HepG2 (cell line): ENCODE measurements at regions not wholly inside any gene's neighbourhood (a gene's known extent, or its start where the extent isn't known, plus 50 kb on each side); places are given as distances from the start of the nearest gene placed in this dataset.

Experiments used
- ATAC-seq: fragments of 200-7000 bp; cut with Tn5 transposase; 3 replicates; pipeline ENCODE4 v1.9.1; 2020; ENCODE audit warnings: mild to moderate bottlenecking, moderate library complexity
- BruUV-seq: library from RNA; stranded (reverse); fragments of 400-500 nt; replicated peaks from 2 replicates; lab custom pipeline; 2021; lab: Mats Ljungman, UMichigan
- CTCF ChIA-PET: fragments of 300-600 bp; formaldehyde crosslinking; extraction: SDS; loops from one replicate; lab custom pipeline; 2021; ENCODE audit warnings: low total read pairs, inconsistent platforms, low intra/inter-chr PET ratio; lab: Yijun Ruan, JAX
- POLR2A ChIA-PET: fragments of 350-600 bp; sonication (Branson Sonifier 250); formaldehyde crosslinking; loops from one replicate; lab custom pipeline; 2020; ENCODE audit warnings: antibody characterized with exemption, inconsistent platforms; lab: Yijun Ruan, JAX
- DNase-seq: peaks from one replicate; pipeline ENCODE4 v3.0.0-alpha.2; 2015; ENCODE audit warnings: low spot score
- FAIRE-seq: peaks from 3 replicates; lab custom pipeline; 2011; peaks lifted over from hg19 to GRCh38; lab: Jason Lieb, UNC
- H2AFZ ChIP-seq: one replicate; pipeline ENCODE4 v1.6.1; 2011; ENCODE audit warnings: low read length, inconsistent platforms
- H3K27ac ChIP-seq: fragments of 300-600 bp; 3 replicates; pipeline ENCODE4 v1.8.0; 2011; ENCODE audit warnings: mixed run types, mild to moderate bottlenecking, mixed read lengths, low read length, inconsistent platforms; ENCODE audit not compliant: insufficient read depth; ENCODE audit errors: extremely low read length
- H3K27me3 ChIP-seq, 2 experiments: fragments of 200-600 bp in 1 of 2; 2 replicates in 1 of 2; 3 replicates in 1 of 2; pipeline versions ENCODE4 v1.6.0 to v1.8.0; 2011; ENCODE audit warnings: low read length in 2 of 2, mild to moderate bottlenecking in 2 of 2, moderate library complexity in 2 of 2, inconsistent platforms in 1 of 2; ENCODE audit not compliant: insufficient read depth in 2 of 2, control insufficient read depth in 1 of 2
- H3K36me3 ChIP-seq, 2 experiments: fragments of 200-600 bp in 1 of 2; replicated peaks in 1 of 2; 2 replicates in 1 of 2; 3 replicates in 1 of 2; pipeline versions ENCODE4 v1.5.1 to v1.8.0; 2011; ENCODE audit warnings: low read length in 2 of 2, inconsistent platforms in 1 of 2; ENCODE audit not compliant: insufficient read depth in 2 of 2, control insufficient read depth in 1 of 2
- H3K4me1 ChIP-seq: 2 replicates; pipeline ENCODE4 v1.5.1; 2012; ENCODE audit warnings: low read length, inconsistent platforms; ENCODE audit not compliant: insufficient read depth
- H3K4me2 ChIP-seq: 2 replicates; pipeline ENCODE4 v1.6.0; 2011; ENCODE audit warnings: low read depth, low read length, inconsistent platforms
- H3K4me3 ChIP-seq, 3 experiments: fragments of 200-600 bp in 1 of 3; sonication (generic), shearing (Covaris generic) in 1 of 3; replicated peaks in 1 of 3; 2 replicates each; pipeline ENCODE4 v1.5.1; 2011 to 2016; ENCODE audit warnings: low read length in 3 of 3, inconsistent platforms in 2 of 3, low read depth in 2 of 3, mild to moderate bottlenecking in 2 of 3, control low read depth in 1 of 3, mixed read lengths in 1 of 3; ENCODE audit not compliant: insufficient read depth in 1 of 3
- H3K79me2 ChIP-seq: one replicate; pipeline ENCODE4 v1.6.1; 2011; ENCODE audit warnings: low read length, inconsistent platforms; ENCODE audit not compliant: insufficient read depth
- H3K9ac ChIP-seq: 2 replicates; pipeline ENCODE4 v1.6.0; 2011; ENCODE audit warnings: mild to moderate bottlenecking, low read depth, low read length, inconsistent platforms; ENCODE audit not compliant: insufficient read depth
- H3K9me3 ChIP-seq: 2 replicates; pipeline ENCODE4 v1.5.1; 2012; ENCODE audit warnings: mild to moderate bottlenecking, low read length
- H4K20me1 ChIP-seq: 2 replicates; pipeline ENCODE4 v1.6.0; 2011; ENCODE audit warnings: inconsistent platforms, mild to moderate bottlenecking, low read length, moderate library complexity; ENCODE audit not compliant: insufficient read depth
- ARID5B ChIP-seq: IDR thresholded peaks from 2 replicates; pipeline ENCODE4 v1.4.0; 2020; ENCODE audit warnings: mild to moderate bottlenecking, missing genetic modification reagents
- ATF7 ChIP-seq, 2 experiments: fragments of 450-650 bp in 1 of 2; sonication (generic) in 1 of 2; formaldehyde crosslinking in 1 of 2; IDR thresholded peaks; 2 replicates each; pipeline versions ENCODE4 v1.4.0 to v1.6.1; 2016 to 2020; ENCODE audit warnings: antibody characterized with exemption in 1 of 2, mild to moderate bottlenecking in 1 of 2, missing genetic modification reagents in 1 of 2
- ERF ChIP-seq: IDR thresholded peaks from 2 replicates; pipeline ENCODE4 v1.6.1; 2018; ENCODE audit warnings: missing biosample characterization, missing genetic modification reagents
- HOXA7 ChIP-seq: sonication (generic); formaldehyde crosslinking; IDR thresholded peaks from 2 replicates; pipeline ENCODE4 v1.8.1; 2022; ENCODE audit warnings: mild to moderate bottlenecking, missing genetic modification reagents, moderate library complexity
- JUN ChIP-seq: sonication (generic); formaldehyde crosslinking; IDR thresholded peaks from 2 replicates; pipeline ENCODE4 v1.4.0; 2020; ENCODE audit warnings: mild to moderate bottlenecking, missing genetic modification reagents
- KLF13 ChIP-seq: sonication (generic); formaldehyde crosslinking; IDR thresholded peaks from 2 replicates; pipeline ENCODE4 v1.4.0; 2020; ENCODE audit warnings: mild to moderate bottlenecking, missing genetic modification reagents
- NR0B2 ChIP-seq: sonication (generic); formaldehyde crosslinking; IDR thresholded peaks from 2 replicates; pipeline ENCODE4 v1.4.0; 2020; ENCODE audit warnings: mild to moderate bottlenecking, missing genetic modification reagents
- PHF20 ChIP-seq: sonication (generic); formaldehyde crosslinking; IDR thresholded peaks from 2 replicates; pipeline ENCODE4 v1.5.0; 2020; ENCODE audit warnings: mild to moderate bottlenecking, missing genetic modification reagents
- RFX3 ChIP-seq: IDR thresholded peaks from 2 replicates; pipeline ENCODE4 v1.6.1; 2016; ENCODE audit warnings: missing biosample characterization, missing genetic modification reagents
- RFX5 ChIP-seq: IDR thresholded peaks from 2 replicates; pipeline ENCODE4 v1.6.1; 2011; ENCODE audit warnings: low read depth, low read length, improper control_type of control experiment
- ZNF354B ChIP-seq: sonication (generic); formaldehyde crosslinking; IDR thresholded peaks from 2 replicates; pipeline ENCODE4 v1.8.0; 2022; ENCODE audit warnings: mild to moderate bottlenecking, missing genetic modification reagents
- ZNF556 ChIP-seq: sonication (generic); formaldehyde crosslinking; IDR thresholded peaks from 2 replicates; pipeline ENCODE4 v1.4.0; 2020; ENCODE audit warnings: mild to moderate bottlenecking, missing genetic modification reagents, borderline replicate concordance
- WGBS: methylation state at CpG from one replicate; pipeline ENCODE4 v1.1.6; 2017; ENCODE audit warnings: low lambda C conversion rate; 5-methylcytosine and 5-hydroxymethylcytosine counted together
- in situ Hi-C: cut with HindIII; loops from 2 replicates; pipeline ENCODE4 v1.10.0; 2017; ENCODE audit warnings: low pct_unique_long_range_greater_than_20kb; ENCODE audit not compliant: extremely low pct_ligation_motif_present
- intact Hi-C: fragments of 100-400 bp; cut with micrococcal nuclease; formaldehyde crosslinking; loops from one replicate; pipeline ENCODE4 v1.10.0; 2022; ENCODE audit not compliant: unreplicated experiment

GRCh38 chr12:92412856-92413255 lies 267.2 kb upstream of the BTG1 start:
- no peak overlapping the region for H3K27ac ChIP-seq
- BruUV-seq: no TSS peak
- H2AFZ ChIP-seq: no peak overlapping the region
- no peak overlapping the region for H3K4me2 ChIP-seq
- no peak for DNase-seq
- CTCF ChIA-PET: no interaction called here
- H3K27me3 ChIP-seq: no peaks in the 10 kb centered on the region
- H3K4me1 ChIP-seq: no peaks in the 10 kb centered on the region
- TF ChIP-seq PHF20 (CRISPR knock-in tag) (no peak), NR0B2 (CRISPR knock-in tag) (no peak), ATF7 (IDR thresholded peaks at IDR 0.05) (peak; percentile 66), ATF7 (CRISPR knock-in tag; IDR thresholded peaks at IDR 0.05) (no peak), JUN (CRISPR knock-in tag) (no peak), HOXA7 (CRISPR knock-in tag) (no peak), ZNF354B (CRISPR knock-in tag) (no peak)
- TF ChIP-seq, all 625 proteins: peak for 1
- no peak for ATAC-seq
- no peak for FAIRE-seq
- Histone ChIP-seq H4K20me1 (no peaks in the 10 kb centered on the region; the same call in 1 of the 2 replicates), H3K9me3 (no peaks in the 10 kb centered on the region), H3K9ac (no peak overlapping the region), H3K36me3 (no peaks in the 10 kb centered on the region), H3K79me2 (no peaks in the 10 kb centered on the region), H3K4me3 (no peak overlapping the region)
- in situ Hi-C loops: loop anchor here (25.0 kb wide), 1 partner anchor 1026 kb away; no protein-coding TSS in a partner anchor
- intact Hi-C loops: no loop called here
- POLR2A ChIA-PET: no interaction called here

GRCh38 chr12:92411687-92412086 lies 266.0 kb upstream of the BTG1 start:
- ATAC-seq: no peak
- Histone ChIP-seq H3K36me3 (no peaks in the 10 kb centered on the region), H3K27ac (no peak overlapping the region), H2AFZ (no peak overlapping the region), H3K79me2 (no peaks in the 10 kb centered on the region), H4K20me1 (no peaks in the 10 kb centered on the region; the same call in 1 of the 2 replicates), H3K4me3 (no peak overlapping the region), H3K27me3 (no peaks in the 10 kb centered on the region), H3K4me2 (no peak overlapping the region), H3K4me1 (no peaks in the 10 kb centered on the region), H3K9me3 (no peaks in the 10 kb centered on the region), H3K9ac (no peak overlapping the region)
- no peak for DNase-seq
- in situ Hi-C loops (loop anchor here (25.0 kb wide), 1 partner anchor 1024 kb away; no protein-coding TSS in a partner anchor), intact Hi-C loops (no loop called here)
- no peak for FAIRE-seq
- POLR2A ChIA-PET: no interaction called here
- 8% methylated on average over 2 of the region's 2 CpGs for WGBS
- CTCF ChIA-PET: no interaction called here
- BruUV-seq: no TSS peak
- no peak for TF ChIP-seq KLF13 (CRISPR knock-in tag)
- TF ChIP-seq ZNF556 (CRISPR knock-in tag): no peak
- TF ChIP-seq ATF7 (IDR thresholded peaks at IDR 0.05): no peak
- no peak for TF ChIP-seq ATF7 (CRISPR knock-in tag; IDR thresholded peaks at IDR 0.05)
- no peak for TF ChIP-seq ERF (CRISPR knock-in tag)
- no peak for TF ChIP-seq RFX5
- no peak for TF ChIP-seq ARID5B (CRISPR knock-in tag)
- TF ChIP-seq RFX3 (CRISPR knock-in tag): no peak
